GM21825 (cell line): ENCODE measurements at regions not wholly inside any gene's neighbourhood (a gene's known extent, or its start where the extent isn't known, plus 50 kb on each side); places are given as distances from the start of the nearest gene placed in this dataset.

Source experiments
- ATAC-seq: cut with Tn5 transposase; IDR thresholded peaks from one replicate; pipeline ENCODE4 v1.9.1; 2021; ENCODE audit warnings: mild to moderate bottlenecking, moderate library complexity; ENCODE audit not compliant: unreplicated experiment

DNA sequence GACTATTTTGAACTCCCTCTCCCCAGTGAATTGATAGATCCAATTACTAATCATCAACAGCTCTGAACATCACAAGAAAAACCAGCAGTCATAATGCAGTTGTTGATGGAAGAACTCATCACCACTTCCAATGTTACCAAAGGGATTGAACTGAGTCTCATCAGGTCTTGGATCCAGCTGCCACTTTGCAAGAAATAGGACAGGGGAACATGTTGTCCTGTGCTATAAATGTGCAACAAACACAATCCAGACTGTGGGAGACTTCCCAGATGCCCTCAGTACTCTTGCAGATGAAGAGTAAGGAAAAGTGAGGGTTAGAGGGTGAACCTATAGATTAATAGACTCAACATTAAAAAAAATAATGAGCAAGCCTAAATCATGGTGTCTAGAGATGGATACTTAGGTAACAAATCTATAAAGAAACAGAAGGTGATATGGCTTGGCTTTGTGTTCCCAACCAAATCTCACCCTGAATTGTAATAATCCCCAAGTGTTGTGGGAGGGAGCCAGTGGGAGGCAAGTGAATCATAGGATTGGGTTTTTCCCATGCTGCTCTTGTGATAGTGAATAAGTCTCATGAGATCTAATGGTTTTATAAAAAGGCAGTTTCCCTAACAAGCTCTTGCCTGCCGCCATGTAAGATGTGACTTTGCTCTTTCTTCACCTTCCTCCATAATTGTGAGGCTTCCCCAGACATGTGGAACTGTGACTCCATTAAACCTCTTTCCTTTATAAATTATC, 63.4 kb upstream of the PAPPA start:
- no peak for ATAC-seq

GRCh38 chr9:116094846-116095245, 58.7 kb upstream of the PAPPA start:
- no peak for ATAC-seq

- ATAC-seq: no peak
These were observed 58.2 kb upstream of the PAPPA start for GRCh38 chr9:116095403-116095802.

DNA sequence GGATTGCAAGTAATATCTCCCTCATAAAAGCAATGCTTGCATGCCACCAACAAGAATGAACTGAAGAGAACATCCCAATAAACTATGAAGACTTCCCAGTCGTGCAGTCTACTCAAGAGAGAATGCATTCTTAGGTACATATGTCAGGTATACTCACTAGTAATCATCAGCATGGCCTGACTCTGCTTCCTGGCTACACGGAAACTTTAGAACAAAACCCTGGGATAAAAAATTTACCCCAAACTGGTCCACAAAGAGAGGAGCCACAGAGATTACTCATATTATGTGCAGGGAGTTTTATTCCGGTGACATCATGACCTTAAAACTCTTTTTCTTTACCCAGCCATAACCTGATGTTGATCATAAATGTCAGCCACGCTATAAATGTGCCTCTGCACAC, 57.5 kb upstream of the PAPPA start:
- no peak for ATAC-seq

- no peak for ATAC-seq
These were observed 56.7 kb upstream of the PAPPA start for GRCh38 chr9:116096853-116097252.

GRCh38 chr9:116098476-116098875, 55.1 kb upstream of the PAPPA start:
- no peak for ATAC-seq

GRCh38 chr9:116099821-116100220, 53.8 kb upstream of the PAPPA start:
- no peak for ATAC-seq

- no peak for ATAC-seq
These were observed 52.9 kb upstream of the PAPPA start for GRCh38 chr9:116100711-116101121.

DNA sequence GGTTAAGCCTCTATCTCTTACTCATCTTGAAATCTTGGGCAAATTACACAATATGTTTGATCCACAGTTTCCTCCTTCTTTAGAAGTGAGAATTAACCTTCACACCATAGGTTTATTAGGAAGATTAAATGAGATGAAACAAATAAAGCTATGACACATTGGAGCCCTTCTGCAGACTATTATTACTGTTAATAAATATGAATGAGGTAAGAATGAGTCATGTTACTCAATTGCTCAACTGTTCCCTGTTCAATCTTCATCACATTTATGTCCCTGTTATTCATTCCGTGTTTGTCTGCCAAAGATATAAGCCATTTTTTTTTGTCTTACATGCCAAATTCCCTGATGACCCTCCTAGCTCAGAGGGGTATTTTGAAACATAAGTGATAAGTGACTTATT, 52.1 kb upstream of the PAPPA start:
- ATAC-seq: no peak

GRCh38 chr9:116102596-116102995, 51.0 kb upstream of the PAPPA start:
- ATAC-seq: no peak
